Activated effector memory CD4-positive, alpha-beta T cell treated with anti-CD3 and anti-CD28 coated beads, Interleukin-2, amount 50 U/mL, for 16 hours (primary cell): ENCODE measurements at regions not wholly inside any gene's neighbourhood (a gene's known extent, or its start where the extent isn't known, plus 50 kb on each side); places are given as distances from the start of the nearest gene placed in this dataset.

Experiments
- DNase-seq: peaks from one replicate; pipeline ENCODE4 v3.0.0-alpha.2; 2020

GRCh38 chr7:26011039-26011696, 140.8 kb upstream of the NFE2L3 start:
- no peak for DNase-seq

GRCh38 chr7:26013551-26014083, 138.4 kb upstream of the NFE2L3 start:
- DNase-seq = no peak

- DNase-seq = no peak
Measured at GRCh38 chr7:26022982-26023381, 129.0 kb upstream of the NFE2L3 start.

GRCh38 chr7:26029911-26030310, 122.1 kb upstream of the NFE2L3 start:
- no peak for DNase-seq

- no peak for DNase-seq
Measured at GRCh38 chr7:26034391-26034790, 117.6 kb upstream of the NFE2L3 start.

- no peak for DNase-seq
Measured at GRCh38 chr7:26035552-26035951, 116.4 kb upstream of the NFE2L3 start.

GRCh38 chr7:26036092-26036491, 115.9 kb upstream of the NFE2L3 start:
- no peak for DNase-seq

GRCh38 chr7:26038201-26038990, 113.6 kb upstream of the NFE2L3 start:
- DNase-seq = no peak

- DNase-seq = no peak
Measured at GRCh38 chr7:26040085-26040484, 111.9 kb upstream of the NFE2L3 start.

- no peak for DNase-seq
Measured at GRCh38 chr7:26042237-26042636, 109.8 kb upstream of the NFE2L3 start.

GRCh38 chr7:26043801-26044200, 108.2 kb upstream of the NFE2L3 start:
- DNase-seq = no peak

GRCh38 chr7:26044320-26044719, 107.7 kb upstream of the NFE2L3 start:
- DNase-seq = no peak

GRCh38 chr7:26046150-26046549, 105.8 kb upstream of the NFE2L3 start:
- no peak for DNase-seq

- DNase-seq = no peak
Measured at GRCh38 chr7:26046878-26047277, 105.1 kb upstream of the NFE2L3 start.

- no peak for DNase-seq
Measured at GRCh38 chr7:26048663-26049062, 103.3 kb upstream of the NFE2L3 start.

GRCh38 chr7:26049081-26049480, 102.9 kb upstream of the NFE2L3 start:
- DNase-seq = no peak

- DNase-seq = no peak
Measured at GRCh38 chr7:26051021-26051420, 101.0 kb upstream of the NFE2L3 start.

- no peak for DNase-seq
Measured at GRCh38 chr7:26052706-26053105, 99.3 kb upstream of the NFE2L3 start.

GRCh38 chr7:26054386-26054785, 97.6 kb upstream of the NFE2L3 start:
- no peak for DNase-seq

GRCh38 chr7:26055241-26055640, 96.8 kb upstream of the NFE2L3 start:
- no peak for DNase-seq

- no peak for DNase-seq
Measured at GRCh38 chr7:26060733-26061677, 91.0 kb upstream of the NFE2L3 start.

- peak; percentile 88 for DNase-seq
Measured at GRCh38 chr7:26061678-26062603, 90.1 kb upstream of the NFE2L3 start.
